ENCODE measurements at regions not wholly inside any gene's neighbourhood (a gene's known extent, or its start where the extent isn't known, plus 50 kb on each side); places are given as distances from the start of the nearest gene placed in this dataset.

DNA sequence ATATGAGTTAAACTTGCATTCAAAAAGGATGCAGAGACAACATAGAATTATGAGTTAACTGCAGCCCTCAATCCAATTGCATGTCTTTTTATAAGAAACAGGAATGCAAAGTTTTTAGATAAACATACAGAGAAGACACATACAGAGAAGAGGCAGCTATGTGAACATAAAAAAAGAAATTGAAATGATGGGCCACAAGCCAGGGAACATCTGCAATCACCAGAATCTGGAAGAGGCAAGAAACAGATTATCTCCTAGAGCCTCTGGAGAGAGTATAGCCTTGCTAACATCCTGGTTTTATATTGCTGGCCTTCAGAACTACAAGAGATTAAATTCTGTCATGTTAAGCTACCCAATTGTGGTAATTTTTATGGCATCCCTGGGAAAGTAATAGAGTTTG, 257.2 kb upstream of the EYS start (continued):
- TF ChIP-seq, protein P1, sequence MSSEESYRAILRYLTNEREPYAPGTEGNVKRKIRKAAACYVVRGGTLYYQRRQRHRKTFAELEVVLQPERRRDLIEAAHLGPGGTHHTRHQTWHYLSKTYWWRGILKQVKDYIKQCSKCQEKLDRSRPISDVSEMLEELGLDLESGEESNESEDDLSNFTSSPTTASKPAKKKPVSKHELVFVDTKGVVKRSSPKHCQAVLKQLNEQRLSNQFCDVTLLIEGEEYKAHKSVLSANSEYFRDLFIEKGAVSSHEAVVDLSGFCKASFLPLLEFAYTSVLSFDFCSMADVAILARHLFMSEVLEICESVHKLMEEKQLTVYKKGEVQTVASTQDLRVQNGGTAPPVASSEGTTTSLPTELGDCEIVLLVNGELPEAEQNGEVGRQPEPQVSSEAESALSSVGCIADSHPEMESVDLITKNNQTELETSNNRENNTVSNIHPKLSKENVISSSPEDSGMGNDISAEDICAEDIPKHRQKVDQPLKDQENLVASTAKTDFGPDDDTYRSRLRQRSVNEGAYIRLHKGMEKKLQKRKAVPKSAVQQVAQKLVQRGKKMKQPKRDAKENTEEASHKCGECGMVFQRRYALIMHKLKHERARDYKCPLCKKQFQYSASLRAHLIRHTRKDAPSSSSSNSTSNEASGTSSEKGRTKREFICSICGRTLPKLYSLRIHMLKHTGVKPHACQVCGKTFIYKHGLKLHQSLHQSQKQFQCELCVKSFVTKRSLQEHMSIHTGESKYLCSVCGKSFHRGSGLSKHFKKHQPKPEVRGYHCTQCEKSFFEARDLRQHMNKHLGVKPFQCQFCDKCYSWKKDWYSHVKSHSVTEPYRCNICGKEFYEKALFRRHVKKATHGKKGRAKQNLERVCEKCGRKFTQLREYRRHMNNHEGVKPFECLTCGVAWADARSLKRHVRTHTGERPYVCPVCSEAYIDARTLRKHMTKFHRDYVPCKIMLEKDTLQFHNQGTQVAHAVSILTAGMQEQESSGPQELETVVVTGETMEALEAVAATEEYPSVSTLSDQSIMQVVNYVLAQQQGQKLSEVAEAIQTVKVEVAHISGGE (tag by site-specific recombination; conservative IDR thresholded peaks at IDR 0.05; ENCODE audit: low read depth): no peak
- TF ChIP-seq ZNF133 (tag by site-specific recombination; IDR thresholded peaks at IDR 0.05) (no peak), ZNF777 (tag by site-specific recombination; IDR thresholded peaks at IDR 0.05; ENCODE audit: borderline replicate concordance) (no peak), TCF7L2 (IDR thresholded peaks at IDR 0.05; ENCODE audit: borderline replicate concordance, low read depth, low read length) (no peak)
- TF ChIP-seq, protein P2, sequence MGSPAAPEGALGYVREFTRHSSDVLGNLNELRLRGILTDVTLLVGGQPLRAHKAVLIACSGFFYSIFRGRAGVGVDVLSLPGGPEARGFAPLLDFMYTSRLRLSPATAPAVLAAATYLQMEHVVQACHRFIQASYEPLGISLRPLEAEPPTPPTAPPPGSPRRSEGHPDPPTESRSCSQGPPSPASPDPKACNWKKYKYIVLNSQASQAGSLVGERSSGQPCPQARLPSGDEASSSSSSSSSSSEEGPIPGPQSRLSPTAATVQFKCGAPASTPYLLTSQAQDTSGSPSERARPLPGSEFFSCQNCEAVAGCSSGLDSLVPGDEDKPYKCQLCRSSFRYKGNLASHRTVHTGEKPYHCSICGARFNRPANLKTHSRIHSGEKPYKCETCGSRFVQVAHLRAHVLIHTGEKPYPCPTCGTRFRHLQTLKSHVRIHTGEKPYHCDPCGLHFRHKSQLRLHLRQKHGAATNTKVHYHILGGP (tag by site-specific recombination; IDR thresholded peaks at IDR 0.05): no peak
- TF ChIP-seq, protein P3, sequence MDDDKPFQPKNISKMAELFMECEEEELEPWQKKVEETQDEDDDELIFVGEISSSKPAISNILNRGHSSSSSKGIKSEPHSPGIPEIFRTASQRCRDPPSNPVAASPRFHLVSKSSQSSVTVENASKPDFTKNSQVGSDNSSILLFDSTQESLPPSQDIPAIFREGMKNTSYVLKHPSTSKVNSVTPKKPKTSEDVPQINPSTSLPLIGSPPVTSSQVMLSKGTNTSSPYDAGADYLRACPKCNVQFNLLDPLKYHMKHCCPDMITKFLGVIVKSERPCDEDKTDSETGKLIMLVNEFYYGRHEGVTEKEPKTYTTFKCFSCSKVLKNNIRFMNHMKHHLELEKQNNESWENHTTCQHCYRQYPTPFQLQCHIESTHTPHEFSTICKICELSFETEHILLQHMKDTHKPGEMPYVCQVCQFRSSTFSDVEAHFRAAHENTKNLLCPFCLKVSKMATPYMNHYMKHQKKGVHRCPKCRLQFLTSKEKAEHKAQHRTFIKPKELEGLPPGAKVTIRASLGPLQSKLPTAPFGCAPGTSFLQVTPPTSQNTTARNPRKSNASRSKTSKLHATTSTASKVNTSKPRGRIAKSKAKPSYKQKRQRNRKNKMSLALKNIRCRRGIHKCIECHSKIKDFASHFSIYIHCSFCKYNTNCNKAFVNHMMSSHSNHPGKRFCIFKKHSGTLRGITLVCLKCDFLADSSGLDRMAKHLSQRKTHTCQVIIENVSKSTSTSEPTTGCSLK (tag by site-specific recombination; IDR thresholded peaks at IDR 0.05): no peak

DNA sequence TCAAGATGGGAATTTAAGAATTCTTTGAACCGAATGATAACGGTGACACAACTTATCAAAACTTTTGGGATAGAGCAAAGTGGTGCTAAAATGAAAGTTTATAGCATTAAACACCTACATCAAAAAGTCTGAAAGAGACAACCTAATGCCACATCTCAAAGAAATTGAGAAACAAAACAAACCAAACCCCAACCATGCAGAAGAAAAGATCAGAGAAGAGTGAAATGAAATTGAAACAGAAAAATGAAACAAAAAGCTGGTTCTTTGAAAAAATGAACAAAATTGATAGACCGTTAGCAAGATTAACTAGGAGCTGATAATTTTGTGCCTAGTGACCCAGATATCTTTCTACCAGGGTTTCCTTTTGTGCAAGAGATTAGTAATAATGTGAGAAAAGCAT, 248.0 kb upstream of the EYS start:
- no peak overlapping the region for H3K27ac ChIP-seq (ENCODE audit: extremely low read depth, low read depth, low read length)
- POLR2A ChIA-PET: no interaction called here
- no peaks in the 10 kb centered on the region for H3K9me3 ChIP-seq (ENCODE audit: control insufficient read depth, insufficient read depth, low read depth, low read length)
- no peaks in the 10 kb centered on the region for H3K4me1 ChIP-seq (ENCODE audit: control insufficient read depth, insufficient read depth, low read length)
- no peaks in the 10 kb centered on the region for H3K36me3 ChIP-seq (ENCODE audit: control insufficient read depth in 2 of 2, insufficient read depth in 1 of 2, low read length in 2 of 2)
- CTCF ChIA-PET: no interaction called here
- H3K4me3 ChIP-seq (ENCODE audit: low read depth, low read length): no peak overlapping the region
- TF ChIP-seq ZNF140 (tag by site-specific recombination; IDR thresholded peaks at IDR 0.05): no peak
- no peak for TF ChIP-seq ZNF174 (tag by site-specific recombination; IDR thresholded peaks at IDR 0.05)
- no peak for TF ChIP-seq ZBTB20 (tag by site-specific recombination; IDR thresholded peaks at IDR 0.05)
- no peak for TF ChIP-seq ZNF571 (tag by site-specific recombination; IDR thresholded peaks at IDR 0.05)
- no peak for TF ChIP-seq GLI4 (tag by site-specific recombination; IDR thresholded peaks at IDR 0.05)
- no peak for TF ChIP-seq SP3 (tag by site-specific recombination; IDR thresholded peaks at IDR 0.05)
- TF ChIP-seq ZNF530 (tag by site-specific recombination; IDR thresholded peaks at IDR 0.05; ENCODE audit: low read depth): no peak
- no peak for TF ChIP-seq ZNF155 (tag by site-specific recombination; IDR thresholded peaks at IDR 0.05)
- TF ChIP-seq ZNF521 (tag by site-specific recombination; IDR thresholded peaks at IDR 0.05): no peak
- TF ChIP-seq ZNF76 (tag by site-specific recombination; IDR thresholded peaks at IDR 0.05; ENCODE audit: borderline replicate concordance, low read depth): no peak
- no peak for TF ChIP-seq ZNF221 (tag by site-specific recombination; IDR thresholded peaks at IDR 0.05; ENCODE audit: borderline replicate concordance)
- no peak for TF ChIP-seq ZNF211 (tag by site-specific recombination; IDR thresholded peaks at IDR 0.05; ENCODE audit: low read depth)
- no peak for TF ChIP-seq ZNF561 (tag by site-specific recombination; IDR thresholded peaks at IDR 0.05; ENCODE audit: borderline replicate concordance)
- TF ChIP-seq SALL2 (tag by site-specific recombination; IDR thresholded peaks at IDR 0.05; ENCODE audit: borderline replicate concordance): no peak
- TF ChIP-seq ZNF791 (tag by site-specific recombination; IDR thresholded peaks at IDR 0.05): no peak
- no peak for TF ChIP-seq ZNF623 (tag by site-specific recombination; IDR thresholded peaks at IDR 0.05)

Measured in HEK293 (cell line).